H9 (cell line): ENCODE measurements at regions not wholly inside any gene's neighbourhood (a gene's known extent, or its start where the extent isn't known, plus 50 kb on each side); places are given as distances from the start of the nearest gene placed in this dataset.

ENCODE experiments used
- DNase-seq: peaks from one replicate; pipeline ENCODE4 v3.0.0-alpha.2; 2017
- H2AFZ ChIP-seq: one replicate; pipeline ENCODE4 v1.6.1; 2013; ENCODE audit warnings: mild to moderate bottlenecking, low read length, control low read depth, moderate library complexity
- H2AK5ac ChIP-seq: 2 replicates; pipeline ENCODE4 v1.6.1; 2013; ENCODE audit warnings: low read length, control low read depth, mixed read lengths; ENCODE audit not compliant: insufficient read length
- H2BK120ac ChIP-seq: one replicate; pipeline ENCODE4 v1.6.1; 2013; ENCODE audit warnings: low read depth, mild to moderate bottlenecking, low read length, control low read depth, inconsistent platforms; ENCODE audit not compliant: poor library complexity, severe bottlenecking
- H2BK12ac ChIP-seq: 2 replicates; pipeline ENCODE4 v1.6.1; 2013; ENCODE audit warnings: low read length, control low read depth, mixed read lengths, low read depth; ENCODE audit not compliant: insufficient read length
- H2BK15ac ChIP-seq: 2 replicates; pipeline ENCODE4 v1.6.1; 2013; ENCODE audit warnings: low read depth, low read length, control low read depth
- H2BK20ac ChIP-seq: one replicate; pipeline ENCODE4 v1.6.1; 2013; ENCODE audit warnings: low read depth, mild to moderate bottlenecking, low read length, control low read depth, inconsistent platforms; ENCODE audit not compliant: poor library complexity, severe bottlenecking
- H2BK5ac ChIP-seq: 2 replicates; pipeline ENCODE4 v1.6.1; 2013; ENCODE audit warnings: low read length, control low read depth, mixed read lengths; ENCODE audit not compliant: insufficient read length
- H3K14ac ChIP-seq: 2 replicates; pipeline ENCODE4 v1.6.1; 2013; ENCODE audit warnings: low read length, control low read depth; ENCODE audit not compliant: insufficient read depth
- H3K18ac ChIP-seq: 2 replicates; pipeline ENCODE4 v1.6.1; 2013; ENCODE audit warnings: low read depth, mild to moderate bottlenecking, mixed read lengths, low read length, control low read depth; ENCODE audit not compliant: insufficient read length
- H3K23ac ChIP-seq: 2 replicates; pipeline ENCODE4 v1.6.1; 2013; ENCODE audit warnings: low read length, control low read depth, mixed read lengths, low read depth; ENCODE audit not compliant: insufficient read length
- H3K23me2 ChIP-seq: 2 replicates; pipeline ENCODE4 v1.6.1; 2013; ENCODE audit warnings: low read depth, mild to moderate bottlenecking, mixed read lengths, low read length, control low read depth; ENCODE audit not compliant: insufficient read length, poor library complexity, severe bottlenecking
- H3K27ac ChIP-seq: 2 replicates; pipeline ENCODE4 v1.5.1; 2013; ENCODE audit warnings: low read length, control low read depth, mixed read lengths, low read depth; ENCODE audit not compliant: insufficient read length
- H3K27me3 ChIP-seq: 2 replicates; pipeline ENCODE4 v1.6.1; 2013; ENCODE audit warnings: low read length, control low read depth, inconsistent platforms; ENCODE audit not compliant: insufficient read depth
- H3K4ac ChIP-seq: 2 replicates; pipeline ENCODE4 v1.6.1; 2013; ENCODE audit warnings: low read depth, mild to moderate bottlenecking, control low read depth, inconsistent platforms, low read length, moderate library complexity
- H3K4me1 ChIP-seq: 2 replicates; pipeline ENCODE4 v1.6.1; 2013; ENCODE audit warnings: low read length, control low read depth, inconsistent platforms; ENCODE audit not compliant: insufficient read depth
- H3K4me2 ChIP-seq: 2 replicates; pipeline ENCODE4 v1.6.1; 2013; ENCODE audit warnings: low read length, control low read depth, mixed read lengths; ENCODE audit not compliant: insufficient read length, insufficient read depth
- H3K56ac ChIP-seq: 2 replicates; pipeline ENCODE4 v1.6.1; 2013; ENCODE audit warnings: low read depth, mild to moderate bottlenecking, mixed read lengths, low read length, control low read depth; ENCODE audit not compliant: insufficient read length
- H3K79me1 ChIP-seq: 2 replicates; pipeline ENCODE4 v1.6.1; 2013; ENCODE audit warnings: low read depth, mild to moderate bottlenecking, moderate library complexity, low read length, control low read depth, inconsistent platforms; ENCODE audit not compliant: insufficient read depth, poor library complexity, severe bottlenecking
- H3K79me2 ChIP-seq: 2 replicates; pipeline ENCODE4 v1.6.1; 2013; ENCODE audit warnings: low read length, control low read depth, inconsistent platforms; ENCODE audit not compliant: insufficient read depth
- H3K9ac ChIP-seq: 2 replicates; pipeline ENCODE4 v1.6.1; 2013; ENCODE audit warnings: low read length, control low read depth, mixed read lengths; ENCODE audit not compliant: insufficient read length; ENCODE audit errors: extremely low read depth
- H3K9me3 ChIP-seq: one replicate; pipeline ENCODE4 v1.6.1; 2013; ENCODE audit warnings: low read depth, low read length, inconsistent platforms; ENCODE audit not compliant: control insufficient read depth
- H3T11ph ChIP-seq: one replicate; pipeline ENCODE4 v1.6.1; 2013; ENCODE audit warnings: mild to moderate bottlenecking, low read length, control low read depth, inconsistent platforms
- H4K20me1 ChIP-seq: one replicate; pipeline ENCODE4 v1.6.1; 2013; ENCODE audit not compliant: control insufficient read depth, insufficient read length, insufficient read depth
- H4K5ac ChIP-seq: 2 replicates; pipeline ENCODE4 v1.6.1; 2013; ENCODE audit warnings: low read depth, mild to moderate bottlenecking, mixed read lengths, low read length, control low read depth; ENCODE audit not compliant: insufficient read length
- H4K8ac ChIP-seq: replicated peaks from 2 replicates; pipeline ENCODE4 v1.6.1; 2013; ENCODE audit warnings: low read length, control low read depth, mixed read lengths, low read depth; ENCODE audit not compliant: insufficient read length
- H4K91ac ChIP-seq: 2 replicates; pipeline ENCODE4 v1.6.1; 2013; ENCODE audit warnings: low read depth, mild to moderate bottlenecking, moderate library complexity, mixed read lengths, low read length, control low read depth; ENCODE audit not compliant: insufficient read length
- H3K27ac Mint-ChIP-seq, 3 experiments: 2 replicates in 2 of 3; 3 replicates in 1 of 3; pipeline ENCODE4 v1.8.0; 2020 to 2021; ENCODE audit warnings: mixed read lengths in 3 of 3, mild to moderate bottlenecking in 1 of 3, moderate library complexity in 1 of 3
- H3K27me3 Mint-ChIP-seq: 2 replicates; pipeline ENCODE4 v1.8.0; 2021; ENCODE audit warnings: low read depth, mild to moderate bottlenecking, moderate library complexity, mixed read lengths
- H3K36me3 Mint-ChIP-seq, 3 experiments: 2 replicates in 2 of 3; 3 replicates in 1 of 3; pipeline ENCODE4 v1.8.0; 2020 to 2021; ENCODE audit warnings: low read depth in 3 of 3, mixed read lengths in 3 of 3; ENCODE audit not compliant: insufficient read depth in 1 of 3
- H3K4me1 Mint-ChIP-seq, 2 experiments: 2 replicates each; pipeline ENCODE4 v1.8.0; 2020; ENCODE audit warnings: mixed read lengths in 2 of 2
- H3K4me3 Mint-ChIP-seq, 2 experiments: 2 replicates in 1 of 2; 3 replicates in 1 of 2; pipeline ENCODE4 v1.8.0; 2020 to 2021; ENCODE audit warnings: mild to moderate bottlenecking in 2 of 2, mixed read lengths in 2 of 2, moderate library complexity in 1 of 2
- H3K9me3 Mint-ChIP-seq, 2 experiments: 2 replicates in 1 of 2; 3 replicates in 1 of 2; pipeline ENCODE4 v1.8.0; 2020; ENCODE audit warnings: mild to moderate bottlenecking in 2 of 2, mixed read lengths in 2 of 2, moderate library complexity in 1 of 2
- CTCF ChIP-seq: fragments of 200-600 bp; sonication (generic); conservative IDR thresholded peaks from 3 replicates; pipeline ENCODE4 v1.8.0; 2021; ENCODE audit warnings: antibody characterized with exemption, mild to moderate bottlenecking
- WGBS: extraction: QIAGEN DNeasy Blood & Tissue Kit; methylation state at CpG from one replicate; pipeline ENCODE4 v1.1.7; 2013; ENCODE audit warnings: missing lambda C conversion rate, low lambda C conversion rate, mixed read lengths; ENCODE audit not compliant: insufficient read length; ENCODE audit errors: extremely low coverage; 5-methylcytosine and 5-hydroxymethylcytosine counted together

- Histone ChIP-seq H3K18ac (no peak overlapping the region), H3K9me3 (no peaks in the 10 kb centered on the region), H2AFZ (no peak overlapping the region), H4K5ac (no peak overlapping the region), H4K91ac (no peak overlapping the region), H2BK15ac (no peak overlapping the region), H2BK120ac (no peak overlapping the region), H3K79me2 (no peaks in the 10 kb centered on the region), H3K4ac (no peak overlapping the region), H2BK20ac (no peak overlapping the region), H4K20me1 (no peaks in the 10 kb centered on the region), H3K4me1 (no peaks in the 10 kb centered on the region; the same call in 1 of the 2 replicates), H2BK5ac (no peak overlapping the region), H3K9ac (no peak overlapping the region), H2AK5ac (no peak overlapping the region), H3K79me1 (no peaks in the 10 kb centered on the region), H3K14ac (no peak overlapping the region), H3K23ac (no peak overlapping the region), H3K56ac (no peak overlapping the region), H3K27me3 (no peaks in the 10 kb centered on the region), H3K23me2 (no peaks in the 10 kb centered on the region), H2BK12ac (no peak overlapping the region), H3T11ph (no peak overlapping the region), H4K8ac (no peak overlapping the region), H3K4me2 (no peak overlapping the region), H3K27ac (no peak overlapping the region)
- Mint-ChIP-seq H3K27ac (no peak overlapping the region; a peak in 1 of 7 replicates), H3K4me1 (peaks cover 24 to 25% of the 10 kb centered on the region in 2 experiments), H3K27me3 (no peaks in the 10 kb centered on the region), H3K4me3 (no peak overlapping the region; a peak in 1 of 5 replicates), H3K36me3 (no peaks in the 10 kb centered on the region), H3K9me3 (no peaks in the 10 kb centered on the region)
- no peak for TF ChIP-seq CTCF
- DNase-seq = no peak
- no CpG with 5 or more reads among the region's 2 CpGs for WGBS
Measured at GRCh38 chr6:113049190-113049589, 702.1 kb downstream of the RFPL4B start.
